Renal pelvis (tissue), 1 donor: ENCODE measurements at regions not wholly inside any gene's neighbourhood (a gene's known extent, or its start where the extent isn't known, plus 50 kb on each side); places are given as distances from the start of the nearest gene placed in this dataset.

Source experiments
- DNase-seq: peaks from one replicate; pipeline ENCODE4 v3.0.0-alpha.2; 2013

DNA sequence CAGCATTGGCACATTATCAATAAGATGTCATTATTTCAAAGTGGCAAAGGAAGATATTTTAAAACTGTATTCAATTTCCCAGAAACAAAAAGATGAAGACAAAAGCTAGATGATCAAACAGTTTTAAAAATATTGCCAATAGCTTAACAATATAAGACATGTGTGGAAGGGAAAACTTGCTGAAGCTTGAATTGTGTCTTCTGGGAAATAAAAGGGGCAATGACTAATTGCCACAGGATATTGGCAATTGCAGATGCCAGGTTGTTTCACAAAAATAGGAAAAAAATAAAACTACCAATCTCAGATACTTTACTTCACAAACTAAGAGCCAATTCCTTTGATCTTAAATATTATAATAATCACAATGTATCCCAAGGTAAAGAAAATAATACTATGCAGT is 679.8 kb upstream of the ADAMTS5 start:
- DNase-seq, result no peak

DNA sequence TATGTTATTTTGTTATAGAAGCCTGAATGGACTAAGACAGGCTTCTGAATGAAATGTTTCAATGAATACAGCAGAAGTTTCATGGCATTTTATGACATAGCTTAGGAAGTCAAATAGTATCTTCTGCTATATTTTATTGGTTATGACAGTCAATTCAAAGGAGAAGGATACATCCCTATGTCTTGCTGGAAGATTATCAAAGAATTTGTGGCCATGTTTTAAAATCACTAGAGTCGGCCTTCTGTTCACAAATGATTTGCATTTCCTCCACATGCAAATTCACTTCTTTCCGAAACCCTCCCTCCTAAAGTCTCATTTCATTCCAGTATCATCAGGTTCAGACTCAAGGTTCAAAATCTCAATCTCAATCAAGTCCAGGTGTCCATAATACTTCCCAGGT is 679.2 kb upstream of the ADAMTS5 start:
- no peak for DNase-seq

- DNase-seq, result no peak
Observed at GRCh38 chr21:27645285-27645684, 678.4 kb upstream of the ADAMTS5 start.

- DNase-seq, result no peak
Observed at GRCh38 chr21:27643326-27643725, 676.4 kb upstream of the ADAMTS5 start.

DNA sequence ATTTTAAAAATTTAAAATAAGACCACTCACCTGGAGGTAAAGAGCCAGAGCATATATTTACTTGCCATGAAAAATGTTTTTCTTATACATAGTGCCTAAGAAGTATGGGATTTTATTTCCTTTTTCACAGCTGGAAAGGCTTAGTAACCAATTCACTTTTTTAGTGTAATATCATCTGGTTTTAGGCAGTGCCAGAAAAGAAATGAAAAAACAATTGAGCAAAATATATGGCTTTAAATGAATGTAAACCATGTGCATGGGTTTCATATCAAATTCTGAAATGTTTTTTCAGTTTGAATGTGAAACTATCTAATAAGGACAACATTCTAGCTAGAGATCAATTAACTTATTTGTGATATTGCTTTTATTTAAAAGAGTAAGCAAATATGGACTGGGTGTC is 672.4 kb upstream of the ADAMTS5 start:
- no peak for DNase-seq

GRCh38 chr21:27636656-27637055 is 669.8 kb upstream of the ADAMTS5 start:
- no peak for DNase-seq

- no peak for DNase-seq
Observed at GRCh38 chr21:27633631-27634030, 666.7 kb upstream of the ADAMTS5 start.

- no peak for DNase-seq
Observed at GRCh38 chr21:27631471-27631870, 664.6 kb upstream of the ADAMTS5 start.

- no peak for DNase-seq
Observed at GRCh38 chr21:27622631-27623030, 655.7 kb upstream of the ADAMTS5 start.

DNA sequence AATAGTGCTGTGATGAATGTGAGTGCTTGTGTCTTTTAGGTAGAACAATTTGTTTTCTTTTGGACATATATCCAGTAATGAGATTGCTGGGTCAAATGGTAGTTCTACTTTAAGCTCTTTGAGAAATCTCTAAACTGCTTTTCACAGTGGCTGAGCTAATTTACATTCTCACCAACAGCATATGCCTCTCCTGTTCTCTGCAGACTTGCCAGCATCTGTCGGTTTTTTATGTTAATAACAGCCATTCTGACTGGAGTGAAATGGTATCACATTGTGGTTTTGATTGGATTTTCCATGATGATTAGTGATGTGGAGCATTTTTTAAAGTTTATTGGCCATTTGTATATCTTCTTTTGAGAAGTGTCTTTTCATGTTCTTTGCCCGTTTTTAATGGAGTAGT is 647.3 kb upstream of the ADAMTS5 start:
- DNase-seq, result no peak

GRCh38 chr21:27606422-27606821 is 639.5 kb upstream of the ADAMTS5 start:
- DNase-seq, result no peak

- no peak for DNase-seq
Observed at GRCh38 chr21:27596196-27596595, 629.3 kb upstream of the ADAMTS5 start.

DNA sequence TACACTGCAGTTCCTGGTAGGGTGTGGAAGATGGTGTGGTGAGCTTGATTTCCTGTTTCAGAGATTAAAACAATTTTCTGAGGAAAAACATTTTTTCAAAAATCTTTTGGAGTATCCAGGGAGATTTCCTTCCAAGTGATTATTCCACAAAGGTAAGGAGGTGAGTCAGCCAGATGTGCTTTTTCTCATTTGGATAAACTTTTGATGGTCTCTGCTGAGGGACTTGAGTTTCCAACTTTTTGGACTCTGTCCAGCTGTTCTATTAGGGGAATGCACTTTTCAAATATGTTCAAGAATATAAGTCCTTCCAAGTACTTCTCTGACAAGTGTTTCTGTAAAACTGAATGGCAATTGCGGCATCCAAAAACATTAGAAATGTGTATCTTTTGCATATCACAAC is 628.8 kb upstream of the ADAMTS5 start:
- DNase-seq, result no peak

DNA sequence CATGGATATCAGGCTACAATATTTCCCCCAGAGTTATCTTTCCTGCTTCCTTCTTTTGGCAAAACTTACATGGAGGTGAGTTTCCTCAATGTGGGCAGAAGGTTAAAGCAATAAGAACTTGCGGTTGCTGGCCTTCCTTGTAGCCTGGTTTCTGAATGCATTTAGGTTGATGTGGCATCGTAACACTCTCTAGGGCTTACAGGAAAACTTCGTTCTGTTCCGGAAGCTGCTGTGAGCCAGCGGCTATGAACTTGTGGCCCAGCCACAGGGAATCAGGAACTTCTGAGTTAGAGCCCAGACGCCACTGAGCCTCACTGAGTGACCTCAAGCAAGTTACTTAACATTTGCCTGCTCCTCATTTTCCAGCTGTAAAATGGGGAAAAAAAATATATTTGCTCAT is 623.4 kb upstream of the ADAMTS5 start:
- no peak for DNase-seq

- DNase-seq, result no peak
Observed at GRCh38 chr21:27589781-27590180, 622.9 kb upstream of the ADAMTS5 start.

DNA sequence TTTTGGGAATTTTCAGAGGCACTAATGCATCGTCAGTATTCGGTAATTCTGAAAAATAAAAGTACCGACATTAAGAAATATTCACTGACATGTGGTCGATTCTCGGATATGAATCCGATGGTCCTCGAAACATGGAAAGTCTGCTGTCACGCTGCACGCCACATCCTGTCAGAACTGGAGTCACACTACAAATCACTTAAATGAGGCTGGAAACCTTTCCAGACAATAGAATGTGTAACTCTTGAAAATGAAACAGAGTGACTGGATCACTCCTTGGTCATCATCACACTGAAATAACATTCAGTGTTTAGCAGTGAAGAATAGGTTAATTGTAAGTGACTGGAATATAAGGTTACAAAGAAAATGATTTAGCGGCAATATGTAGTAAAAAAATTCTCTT is 620.1 kb upstream of the ADAMTS5 start:
- no peak for DNase-seq

DNA sequence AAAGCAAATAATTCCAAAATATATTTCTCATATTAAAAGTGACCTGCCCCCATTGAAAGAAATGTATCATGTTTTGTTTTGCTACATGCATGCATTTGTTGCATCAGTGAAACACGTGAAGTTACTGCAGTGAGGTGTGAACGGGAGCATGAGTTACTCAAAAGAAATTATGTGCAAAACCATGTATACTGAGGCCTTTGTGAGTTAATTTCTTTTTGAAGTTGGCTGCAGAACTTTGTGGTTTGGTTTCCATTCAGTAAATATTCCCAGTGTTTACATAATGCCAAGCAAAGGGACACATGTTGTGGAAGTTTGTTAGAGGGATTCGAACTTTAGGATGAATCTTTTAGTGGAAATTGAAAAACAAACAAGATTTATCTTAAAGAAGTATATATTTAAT is 619.4 kb upstream of the ADAMTS5 start:
- DNase-seq, result no peak

GRCh38 chr21:27584256-27584655 is 617.4 kb upstream of the ADAMTS5 start:
- no peak for DNase-seq

DNA sequence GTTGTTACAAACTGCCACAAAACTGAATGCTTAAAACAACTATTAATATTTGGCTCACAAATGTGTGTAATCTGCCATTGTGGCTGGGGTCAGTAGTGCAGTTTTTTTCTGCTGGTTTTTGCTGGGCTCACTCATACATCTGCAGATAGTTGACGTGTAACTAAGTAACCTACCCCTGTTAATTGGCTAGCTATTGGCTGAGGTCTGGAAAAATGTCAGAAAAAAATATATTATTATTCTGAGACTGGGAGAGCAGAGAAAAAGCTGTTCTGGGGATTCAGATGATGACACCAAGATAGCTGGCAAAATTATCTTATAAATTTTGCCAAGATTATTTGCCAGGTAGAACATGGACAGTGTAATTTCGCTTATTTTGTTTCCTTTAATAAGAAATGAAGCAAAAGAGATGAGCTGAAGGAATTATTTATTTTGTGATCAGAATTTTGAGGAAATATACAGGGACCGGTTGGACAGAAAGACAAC is 616.1 kb upstream of the ADAMTS5 start:
- DNase-seq, result no peak

GRCh38 chr21:27582246-27582947 is 615.5 kb upstream of the ADAMTS5 start:
- DNase-seq, result no peak

DNA sequence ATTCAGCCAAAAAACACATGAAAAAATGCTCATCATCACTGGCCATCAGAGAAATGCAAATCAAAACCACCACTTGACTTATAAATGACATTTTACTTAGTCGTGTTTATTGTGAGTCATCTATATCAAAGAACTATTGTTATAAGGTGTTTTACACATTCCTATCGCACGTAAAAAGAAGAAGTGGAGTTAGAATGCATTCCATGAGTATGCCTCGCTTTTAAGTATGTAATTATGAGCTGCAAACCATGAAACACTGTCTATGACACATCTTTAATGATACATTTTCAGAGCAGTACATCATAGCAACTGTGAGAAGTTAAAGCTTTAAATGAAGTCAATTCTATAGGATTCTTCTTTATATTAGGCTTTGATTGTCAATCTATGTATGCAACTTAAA is 614.3 kb upstream of the ADAMTS5 start:
- DNase-seq, result no peak

GRCh38 chr21:27580276-27580675 is 613.4 kb upstream of the ADAMTS5 start:
- DNase-seq, result no peak

DNA sequence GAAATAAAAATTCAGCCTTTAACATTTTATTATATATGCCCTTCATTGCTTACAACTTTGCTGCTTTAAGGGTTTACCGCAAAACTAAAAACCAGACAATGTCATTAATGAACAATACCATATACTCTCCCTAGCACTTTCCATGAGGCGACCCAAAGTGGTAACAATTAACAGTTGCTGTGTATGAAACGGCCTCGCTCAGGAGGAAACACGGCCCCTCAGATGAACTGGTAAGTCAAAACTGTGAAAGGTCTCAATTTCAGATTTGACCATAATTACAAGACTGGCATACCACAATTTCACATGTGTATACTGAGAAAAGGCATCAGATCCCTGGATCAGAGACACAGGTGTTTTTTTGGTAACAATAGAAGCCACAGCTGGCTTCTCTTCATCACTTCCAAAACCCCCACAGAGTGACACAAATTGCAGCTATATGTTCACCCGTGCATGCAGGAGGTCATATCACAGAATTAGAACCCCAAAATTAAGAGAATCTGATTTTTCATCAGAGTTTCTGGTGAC is 611.9 kb upstream of the ADAMTS5 start:
- no peak for DNase-seq

DNA sequence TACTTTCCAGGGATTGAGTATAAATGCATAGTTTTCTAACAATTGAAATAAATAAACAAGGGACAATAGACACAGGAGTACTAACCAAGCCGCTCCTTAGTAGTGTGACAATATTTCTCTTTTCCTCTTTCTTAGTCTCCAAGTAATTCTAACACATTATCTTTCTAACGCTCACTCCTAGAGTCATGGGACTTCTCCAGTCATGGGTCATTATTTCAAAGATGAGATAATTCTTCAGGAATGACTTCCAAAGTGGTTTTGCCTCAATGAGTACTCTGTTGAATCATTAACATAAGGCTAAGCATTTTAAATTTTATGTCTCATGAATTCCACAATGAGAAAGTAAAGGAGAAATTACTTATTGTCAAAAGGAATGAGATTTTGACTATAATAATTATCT is 605.8 kb upstream of the ADAMTS5 start:
- peak; percentile 46 for DNase-seq
